IMR-90 (cell line): ENCODE measurements at regions not wholly inside any gene's neighbourhood (a gene's known extent, or its start where the extent isn't known, plus 50 kb on each side); places are given as distances from the start of the nearest gene placed in this dataset.

Source experiments
- ATAC-seq: fragments of 200-7000 bp; cut with Tn5 transposase; 2 replicates; pipeline ENCODE4 v1.9.1; 2020; ENCODE audit warnings: low read depth, mild to moderate bottlenecking, moderate library complexity
- BruUV-seq: library from RNA; stranded (reverse); fragments of 400-500 nt; replicated peaks from 2 replicates; lab custom pipeline; 2021; lab: Mats Ljungman, UMichigan
- CTCF ChIA-PET: fragments of 300-600 bp; formaldehyde crosslinking; extraction: SDS; loops from one replicate; lab custom pipeline; 2021; ENCODE audit warnings: antibody characterized with exemption; lab: Yijun Ruan, JAX
- POLR2A ChIA-PET: fragments of 300-600 bp; sonication (Branson Sonifier 250); formaldehyde crosslinking; loops from one replicate; lab custom pipeline; 2022; ENCODE audit warnings: antibody characterized with exemption; ENCODE audit not compliant: unreplicated experiment; lab: Charles Lee
- DNase-seq: peaks from one replicate; pipeline ENCODE4 v3.0.0; 2013
- H2AFZ ChIP-seq: replicated peaks from 2 replicates; pipeline ENCODE3; 2013; ENCODE audit warnings: low read length, mild to moderate bottlenecking; ENCODE audit not compliant: poor library complexity
- H2AK5ac ChIP-seq: 2 replicates; pipeline ENCODE4 v1.6.1; 2013; ENCODE audit warnings: low read depth, low read length, inconsistent platforms
- H2AK9ac ChIP-seq: replicated peaks from 2 replicates; pipeline ENCODE3; 2013; ENCODE audit warnings: mild to moderate bottlenecking, low read depth, low read length, moderate library complexity; ENCODE audit not compliant: poor library complexity
- H2BK120ac ChIP-seq: 2 replicates; pipeline ENCODE4 v1.6.1; 2013; ENCODE audit warnings: low read depth, low read length, inconsistent platforms
- H2BK15ac ChIP-seq: 3 replicates; pipeline ENCODE4 v1.6.1; 2013; ENCODE audit warnings: low read depth, low read length, inconsistent platforms
- H2BK20ac ChIP-seq: 2 replicates; pipeline ENCODE4 v1.6.1; 2013; ENCODE audit warnings: low read depth, mild to moderate bottlenecking, inconsistent platforms, low read length, moderate library complexity
- H2BK5ac ChIP-seq: 2 replicates; pipeline ENCODE4 v1.6.1; 2013; ENCODE audit warnings: mild to moderate bottlenecking, low read depth, low read length, inconsistent platforms; ENCODE audit not compliant: poor library complexity, severe bottlenecking
- H3K14ac ChIP-seq: replicated peaks from 2 replicates; pipeline ENCODE4 v1.6.1; 2013; ENCODE audit warnings: low read depth, low read length, inconsistent platforms
- H3K18ac ChIP-seq: 2 replicates; pipeline ENCODE4 v1.6.1; 2013; ENCODE audit warnings: low read depth, low read length, control low read depth
- H3K23ac ChIP-seq: 2 replicates; pipeline ENCODE4 v1.6.1; 2013; ENCODE audit warnings: low read depth, low read length, inconsistent platforms
- H3K27ac ChIP-seq: 2 replicates; pipeline ENCODE4 v1.5.1; 2013; ENCODE audit warnings: mild to moderate bottlenecking, control low read depth, low read length; ENCODE audit not compliant: insufficient read depth
- H3K27me3 ChIP-seq: 2 replicates; pipeline ENCODE4 v1.6.1; 2013; ENCODE audit warnings: low read length; ENCODE audit not compliant: control insufficient read depth, insufficient read depth
- H3K36me3 ChIP-seq: 2 replicates; pipeline ENCODE4 v1.6.1; 2013; ENCODE audit warnings: low read length, mixed read lengths; ENCODE audit not compliant: control insufficient read depth, insufficient read depth
- H3K4ac ChIP-seq: 2 replicates; pipeline ENCODE4 v1.6.1; 2013; ENCODE audit warnings: low read depth, low read length, inconsistent platforms
- H3K4me1 ChIP-seq: 2 replicates; pipeline ENCODE4 v1.6.1; 2013; ENCODE audit warnings: low read length, mixed read lengths; ENCODE audit not compliant: control insufficient read depth, insufficient read depth
- H3K4me2 ChIP-seq: 2 replicates; pipeline ENCODE4 v1.6.1; 2013; ENCODE audit warnings: low read depth, mild to moderate bottlenecking, control low read depth, low read length, moderate library complexity
- H3K4me3 ChIP-seq: 2 replicates; pipeline ENCODE4 v1.5.1; 2013; ENCODE audit warnings: low read depth, mild to moderate bottlenecking, control low read depth, low read length, moderate library complexity; ENCODE audit not compliant: insufficient read depth
- H3K56ac ChIP-seq: 2 replicates; pipeline ENCODE4 v1.6.1; 2013; ENCODE audit warnings: low read length, inconsistent platforms; ENCODE audit not compliant: insufficient read depth; ENCODE audit errors: extremely low read depth
- H3K79me1 ChIP-seq, 2 experiments: 2 replicates each; pipeline ENCODE4 v1.6.1; 2013; ENCODE audit warnings: low read length in 2 of 2, inconsistent platforms in 1 of 2, low read depth in 1 of 2
- H3K9ac ChIP-seq: 2 replicates; pipeline ENCODE4 v1.6.1; 2013; ENCODE audit warnings: low read depth, low read length, control low read depth
- H3K9me1 ChIP-seq: 2 replicates; pipeline ENCODE4 v1.6.1; 2013; ENCODE audit warnings: low read length, inconsistent platforms; ENCODE audit not compliant: insufficient read depth
- H3K9me3 ChIP-seq: 2 replicates; pipeline ENCODE4 v1.6.1; 2013; ENCODE audit warnings: low read length; ENCODE audit not compliant: control insufficient read depth, insufficient read depth
- H4K20me1 ChIP-seq: 2 replicates; pipeline ENCODE4 v1.6.1; 2013; ENCODE audit warnings: low read length, inconsistent platforms; ENCODE audit not compliant: insufficient read depth
- H4K5ac ChIP-seq: 2 replicates; pipeline ENCODE4 v1.6.1; 2013; ENCODE audit warnings: mild to moderate bottlenecking, low read depth, low read length, control low read depth
- H4K8ac ChIP-seq, 2 experiments: 2 replicates each; pipeline ENCODE4 v1.6.1; 2013; ENCODE audit warnings: low read depth in 2 of 2, low read length in 2 of 2, control low read depth in 1 of 2, inconsistent platforms in 1 of 2
- H4K91ac ChIP-seq: 2 replicates; pipeline ENCODE4 v1.6.1; 2013; ENCODE audit warnings: low read depth, low read length, inconsistent platforms; ENCODE audit not compliant: insufficient read depth
- BHLHE40 ChIP-seq: fragments of 150-350 bp; IDR thresholded peaks from 2 replicates; pipeline ENCODE4 v1.6.1; 2016; ENCODE audit warnings: mild to moderate bottlenecking, low read depth, low read length
- CHD1 ChIP-seq: IDR thresholded peaks from 2 replicates; pipeline ENCODE4 v1.6.1; 2012; ENCODE audit warnings: low read depth, low read length, improper control_type of control experiment
- FOS ChIP-seq: fragments of 150-350 bp; IDR thresholded peaks from 2 replicates; pipeline ENCODE4 v1.6.1; 2016; ENCODE audit warnings: low read depth, low read length
- MAFK ChIP-seq: IDR thresholded peaks from 2 replicates; pipeline ENCODE4 v1.6.1; 2012; ENCODE audit warnings: low read depth, low read length, improper control_type of control experiment
- MAZ ChIP-seq: IDR thresholded peaks from 2 replicates; pipeline ENCODE4 v1.6.1; 2012; ENCODE audit warnings: low read depth, mild to moderate bottlenecking, low read length, improper control_type of control experiment, moderate library complexity, borderline replicate concordance
- MXI1 ChIP-seq: IDR thresholded peaks from 2 replicates; pipeline ENCODE4 v1.6.1; 2012; ENCODE audit warnings: low read depth, mild to moderate bottlenecking, low read length, moderate library complexity, borderline replicate concordance
- NFE2L2 ChIP-seq: fragments of 150-350 bp; IDR thresholded peaks from 2 replicates; pipeline ENCODE4 v1.6.1; 2016; ENCODE audit warnings: low read depth, mild to moderate bottlenecking, low read length
- POLR2A ChIP-seq: IDR thresholded peaks from 2 replicates; pipeline ENCODE4 v1.6.1; 2012; ENCODE audit warnings: mild to moderate bottlenecking, low read depth, low read length
- RAD21 ChIP-seq: IDR thresholded peaks from 2 replicates; pipeline ENCODE4 v1.6.1; 2012; ENCODE audit warnings: low read length, improper control_type of control experiment
- RFX5 ChIP-seq: IDR thresholded peaks from 2 replicates; pipeline ENCODE4 v1.8.0; 2012; ENCODE audit warnings: low read depth, mild to moderate bottlenecking, low read length, moderate library complexity
- WGBS, 2 experiments: methylation state at CpG; one replicate each; pipeline versions ENCODE4 v1.1.5 to v1.1.7; 2013; ENCODE audit warnings: missing lambda C conversion rate in 2 of 2; ENCODE audit not compliant: insufficient read length in 1 of 2; ENCODE audit errors: extremely low coverage in 2 of 2; 5-methylcytosine and 5-hydroxymethylcytosine counted together
- dilution Hi-C: fragments of 300-500 bp; cut with HindIII; formaldehyde crosslinking; loops from one replicate; pipeline ENCODE4 v1.14.3; 2018; ENCODE audit warnings: low sequenced_read_pairs; ENCODE audit not compliant: unreplicated experiment
- in situ Hi-C: fragments of 300-500 bp; cut with MboI; formaldehyde crosslinking; loops from 3 replicates; pipeline ENCODE4 v1.14.3; 2019; ENCODE audit warnings: low sequenced_read_pairs, inconsistent platforms, mixed read lengths
- intact Hi-C: fragments of 100-400 bp; cut with micrococcal nuclease; formaldehyde crosslinking; loops from 2 replicates; pipeline ENCODE4 v1.10.0; 2022
- TF ChIP-seq, protein P1 (sequence below): fragments of 150-350 bp; IDR thresholded peaks from 2 replicates; pipeline ENCODE4 v1.6.1; 2016; ENCODE audit warnings: low read depth, mild to moderate bottlenecking, low read length, moderate library complexity, borderline replicate concordance

- WGBS, 2 experiments, result 0% methylated on average over 1 of the region's 5 CpGs; no CpG with 5 or more reads in 1 of the 2 experiments
- Histone ChIP-seq H3K9ac (no peak overlapping the region), H3K9me1 (no peaks in the 10 kb centered on the region), H3K56ac (no peak overlapping the region), H4K8ac (no peak overlapping the region), H3K23ac (no peak overlapping the region), H3K4me1 (no peaks in the 10 kb centered on the region), H3K14ac (no peak overlapping the region), H3K9me3 (no peaks in the 10 kb centered on the region), H2BK120ac (no peak overlapping the region), H2BK5ac (no peak overlapping the region), H3K4me2 (no peak overlapping the region), H3K4me3 (no peak overlapping the region), H4K91ac (no peak overlapping the region), H3K79me1 (no peaks in the 10 kb centered on the region), H2BK20ac (no peak overlapping the region), H2AFZ (no peak overlapping the region), H4K5ac (no peak overlapping the region), H3K36me3 (no peaks in the 10 kb centered on the region), H3K4ac (no peak overlapping the region), H3K27ac (no peak overlapping the region), H4K20me1 (no peaks in the 10 kb centered on the region), H3K18ac (no peak overlapping the region), H2AK5ac (no peak overlapping the region), H2BK15ac (no peak overlapping the region), H3K27me3 (no peaks in the 10 kb centered on the region), H2AK9ac (no peak overlapping the region)
- ChIA-PET POLR2A (interaction anchor here (0.6 kb wide), 1 partner anchor 59 kb away, joined by 5 read pairs; no protein-coding TSS in a partner anchor), CTCF (no interaction called here)
- BruUV-seq, result no TSS peak
- intact Hi-C loops, result no loop called here
- no peak for ATAC-seq
- dilution Hi-C loops, result no loop called here
- in situ Hi-C loops, result no loop called here
- TF ChIP-seq FOS, result no peak
- TF ChIP-seq MAZ, result no peak
- TF ChIP-seq MAFK, result no peak
- no peak for TF ChIP-seq RFX5
- TF ChIP-seq MXI1, result no peak
- TF ChIP-seq, protein P1, sequence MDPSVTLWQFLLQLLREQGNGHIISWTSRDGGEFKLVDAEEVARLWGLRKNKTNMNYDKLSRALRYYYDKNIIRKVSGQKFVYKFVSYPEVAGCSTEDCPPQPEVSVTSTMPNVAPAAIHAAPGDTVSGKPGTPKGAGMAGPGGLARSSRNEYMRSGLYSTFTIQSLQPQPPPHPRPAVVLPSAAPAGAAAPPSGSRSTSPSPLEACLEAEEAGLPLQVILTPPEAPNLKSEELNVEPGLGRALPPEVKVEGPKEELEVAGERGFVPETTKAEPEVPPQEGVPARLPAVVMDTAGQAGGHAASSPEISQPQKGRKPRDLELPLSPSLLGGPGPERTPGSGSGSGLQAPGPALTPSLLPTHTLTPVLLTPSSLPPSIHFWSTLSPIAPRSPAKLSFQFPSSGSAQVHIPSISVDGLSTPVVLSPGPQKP, result no peak
- no peak for TF ChIP-seq NFE2L2
- TF ChIP-seq RAD21, result no peak
- TF ChIP-seq POLR2A, result no peak
- TF ChIP-seq CHD1, result no peak
- TF ChIP-seq BHLHE40, result no peak
- no peak for DNase-seq
These were observed 167.6 kb downstream of the INSIG2 start for GRCh38 chr2:118255771-118256372.
